Neural progenitor cell (in vitro differentiated cells): ENCODE measurements at regions not wholly inside any gene's neighbourhood (a gene's known extent, or its start where the extent isn't known, plus 50 kb on each side); places are given as distances from the start of the nearest gene placed in this dataset.

Experiments used
- EZH2 ChIP-seq: fragments of 200-600 bp; sonication (generic); IDR thresholded peaks from 2 replicates; pipeline ENCODE4 v1.6.1; 2017; ENCODE audit warnings: antibody characterized with exemption, mild to moderate bottlenecking, moderate library complexity
- TF ChIP-seq, protein P1 (sequence below): fragments of 200-600 bp; sonication (generic); IDR thresholded peaks from 2 replicates; pipeline ENCODE4 v1.5.1; 2017; ENCODE audit warnings: antibody characterized with exemption, mild to moderate bottlenecking

DNA sequence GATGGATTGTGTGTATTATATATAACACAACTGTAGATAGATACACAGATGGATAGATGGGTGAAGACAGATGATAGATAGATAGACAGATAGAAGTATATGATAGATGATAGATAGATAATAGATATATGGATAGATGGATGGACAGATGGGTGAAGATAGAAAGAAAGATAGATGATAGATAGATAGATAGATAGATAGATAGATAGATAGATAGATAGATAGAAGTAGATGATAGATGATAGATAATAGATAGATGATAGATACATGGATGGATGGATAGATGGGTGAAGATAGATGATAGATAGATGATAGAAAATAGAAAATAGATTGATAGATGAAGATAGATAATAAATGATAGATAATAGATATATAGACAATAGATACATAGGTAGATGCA, 83.3 kb downstream of the FOXF2 start:
- TF ChIP-seq, protein P1, sequence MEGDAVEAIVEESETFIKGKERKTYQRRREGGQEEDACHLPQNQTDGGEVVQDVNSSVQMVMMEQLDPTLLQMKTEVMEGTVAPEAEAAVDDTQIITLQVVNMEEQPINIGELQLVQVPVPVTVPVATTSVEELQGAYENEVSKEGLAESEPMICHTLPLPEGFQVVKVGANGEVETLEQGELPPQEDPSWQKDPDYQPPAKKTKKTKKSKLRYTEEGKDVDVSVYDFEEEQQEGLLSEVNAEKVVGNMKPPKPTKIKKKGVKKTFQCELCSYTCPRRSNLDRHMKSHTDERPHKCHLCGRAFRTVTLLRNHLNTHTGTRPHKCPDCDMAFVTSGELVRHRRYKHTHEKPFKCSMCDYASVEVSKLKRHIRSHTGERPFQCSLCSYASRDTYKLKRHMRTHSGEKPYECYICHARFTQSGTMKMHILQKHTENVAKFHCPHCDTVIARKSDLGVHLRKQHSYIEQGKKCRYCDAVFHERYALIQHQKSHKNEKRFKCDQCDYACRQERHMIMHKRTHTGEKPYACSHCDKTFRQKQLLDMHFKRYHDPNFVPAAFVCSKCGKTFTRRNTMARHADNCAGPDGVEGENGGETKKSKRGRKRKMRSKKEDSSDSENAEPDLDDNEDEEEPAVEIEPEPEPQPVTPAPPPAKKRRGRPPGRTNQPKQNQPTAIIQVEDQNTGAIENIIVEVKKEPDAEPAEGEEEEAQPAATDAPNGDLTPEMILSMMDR = no peak
- no peak for TF ChIP-seq EZH2
